Heart left ventricle (tissue), 16 donors: ENCODE measurements at regions not wholly inside any gene's neighbourhood (a gene's known extent, or its start where the extent isn't known, plus 50 kb on each side); places are given as distances from the start of the nearest gene placed in this dataset.
A peak's percentile ranks its signal among the peaks of the same experiment; 100 is the strongest.
"Not testable (repeated sequence)": the region's sequence is repeated elsewhere in the genome, so short reads cannot be mapped to it uniquely, and the experiment has no call there.

ENCODE experiments used
- ATAC-seq, 4 donors: fragments of 200-7000 bp; cut with Tn5 transposase; one replicate each; pipeline ENCODE4 v1.9.1; 2020 to 2022; ENCODE audit warnings: moderate library complexity in 4 of 4, mild to moderate bottlenecking in 3 of 4, moderate number of reproducible peaks in 1 of 4
- DNase-seq, 5 donors: peaks; one replicate each; pipeline ENCODE4 v3.0.0-alpha.2; 2020
- H3K27ac ChIP-seq, 12 donors: fragments of 200-600 bp; sonication (generic) in 4 of 12; one replicate each; pipeline versions ENCODE4 v1.5.0 to v1.8.0; 2016 to 2022; ENCODE audit warnings: mild to moderate bottlenecking in 2 of 12
- H3K27me3 ChIP-seq, 9 donors: fragments of 200-600 bp; sonication (generic) in 2 of 9; one replicate each; pipeline versions ENCODE4 v1.5.1 to v1.8.0; 2016 to 2022; ENCODE audit warnings: mild to moderate bottlenecking in 3 of 9
- H3K36me3 ChIP-seq, 9 donors: fragments of 200-600 bp; sonication (generic) in 2 of 9; one replicate each; pipeline versions ENCODE4 v1.5.0 to v1.8.0; 2018 to 2022; ENCODE audit warnings: mild to moderate bottlenecking in 2 of 9
- H3K4me1 ChIP-seq, 12 donors: fragments of 200-600 bp; sonication (generic) in 4 of 12; one replicate each; pipeline versions ENCODE4 v1.5.0 to v1.8.0; 2016 to 2022; ENCODE audit warnings: mild to moderate bottlenecking in 3 of 12
- H3K4me3 ChIP-seq, 12 donors: fragments of 200-600 bp; sonication (generic) in 4 of 12; one replicate each; pipeline versions ENCODE4 v1.5.0 to v1.8.0; 2017 to 2022; ENCODE audit warnings: mild to moderate bottlenecking in 9 of 12, moderate library complexity in 4 of 12
- H3K9me3 ChIP-seq, 12 donors: fragments of 200-600 bp; sonication (generic) in 4 of 12; one replicate each; pipeline versions ENCODE4 v1.5.0 to v1.8.0; 2016 to 2022; ENCODE audit warnings: mild to moderate bottlenecking in 1 of 12
- POLR2A ChIP-seq, 2 donors: fragments of 450-650 bp; IDR thresholded peaks; one replicate each; pipeline ENCODE4 v1.6.1; 2017; ENCODE audit warnings: antibody characterized with exemption in 2 of 2, mild to moderate bottlenecking in 2 of 2, moderate library complexity in 2 of 2
- WGBS, 4 donors: extraction: QIAGEN DNeasy Blood & Tissue Kit in 2 of 4; methylation state at CpG; one replicate each; pipeline versions ENCODE4 v1.1.5 to v1.1.7; 2013 to 2018; 5-methylcytosine and 5-hydroxymethylcytosine counted together
- intact Hi-C, 10 donors: fragments of 100-400 bp; cut with DNase I; formaldehyde crosslinking; loops; one replicate each; pipeline versions ENCODE4 v1.11.1 to v1.14.2; 2022
- TF ChIP-seq, protein P1 (sequence below), 12 donors: fragments of 200-600 bp; sonication (generic) in 4 of 12; IDR thresholded peaks; one replicate each; pipeline versions ENCODE4 v1.5.0 to v1.8.0; 2018 to 2022; ENCODE audit warnings: antibody characterized with exemption in 12 of 12, mild to moderate bottlenecking in 5 of 12
- donor health status: ischemic (EF 13 %, LVEDD 7.1; RV severe dilation, severe dysfunction).
- donor health status: healthy with polysubstance abuse.
- donor health status: DM: no; HTN: yes; CAD: no.
- donor health status: DM: no; HTN: no; CAD: no.
- donor health status: ischemic (EF 25% LVEDD 6.9; RV normal size, moderate dysfunction).
- donor health status: ischemic (EF 25% LVEDD 5.7; RV mildly dilated, moderate dysfunction).
- donor health status: healthy.
- donor health status: DM: yes; HTN: yes; CAD: no.
- donor health status: ischemic (EF 35%, LVEDD 5.7; RV mildly dilated, moderate dysfunction).
- donor health status: nonischemic (EF 11% LVEDD 7.7; RV severe dilation, severe dysfunction).
- donor health status: DM: yes; HTN: yes; CAD: no.
- donor health status: PGD.
- donor health status: ischemic (EF 29% LVEDD 5.4; RV normal size, mild dysfunction).
- donor health status: nonischemic (EF 23%, LVEDD 6.1; RV moderate dilation, normal function).

DNA sequence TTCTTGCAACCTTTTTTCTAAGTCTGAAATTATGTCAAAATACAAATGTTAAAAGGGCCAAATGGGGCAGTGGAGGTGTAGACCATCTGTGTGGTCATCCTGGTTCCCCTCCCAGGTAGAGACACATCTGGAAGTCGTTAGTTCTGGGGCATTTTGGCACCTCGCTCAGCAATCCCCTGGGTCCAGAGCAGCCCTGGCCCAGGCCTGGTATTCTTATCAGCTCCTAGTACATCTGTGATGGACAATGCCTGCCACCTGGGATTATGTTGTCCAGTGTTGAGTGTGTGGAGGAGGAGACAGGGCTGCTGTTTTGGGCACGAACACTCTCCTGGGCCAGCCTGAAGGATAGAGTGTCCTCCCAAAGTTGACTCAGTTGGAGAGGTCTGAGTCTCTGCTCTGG lies 74.8 kb downstream of the GADD45G start:
- intact Hi-C loops: loop anchor here in 4 of 10 donors (5.0 to 10.0 kb wide), 3 partner anchors 55 to 72 kb away; partner anchors contain the start of gene GADD45G (in 3 of the 4)
- 63 to 79% (median 70%) methylated on average over 2 to 3 of the region's 3 CpGs for WGBS, 4 donors

DNA sequence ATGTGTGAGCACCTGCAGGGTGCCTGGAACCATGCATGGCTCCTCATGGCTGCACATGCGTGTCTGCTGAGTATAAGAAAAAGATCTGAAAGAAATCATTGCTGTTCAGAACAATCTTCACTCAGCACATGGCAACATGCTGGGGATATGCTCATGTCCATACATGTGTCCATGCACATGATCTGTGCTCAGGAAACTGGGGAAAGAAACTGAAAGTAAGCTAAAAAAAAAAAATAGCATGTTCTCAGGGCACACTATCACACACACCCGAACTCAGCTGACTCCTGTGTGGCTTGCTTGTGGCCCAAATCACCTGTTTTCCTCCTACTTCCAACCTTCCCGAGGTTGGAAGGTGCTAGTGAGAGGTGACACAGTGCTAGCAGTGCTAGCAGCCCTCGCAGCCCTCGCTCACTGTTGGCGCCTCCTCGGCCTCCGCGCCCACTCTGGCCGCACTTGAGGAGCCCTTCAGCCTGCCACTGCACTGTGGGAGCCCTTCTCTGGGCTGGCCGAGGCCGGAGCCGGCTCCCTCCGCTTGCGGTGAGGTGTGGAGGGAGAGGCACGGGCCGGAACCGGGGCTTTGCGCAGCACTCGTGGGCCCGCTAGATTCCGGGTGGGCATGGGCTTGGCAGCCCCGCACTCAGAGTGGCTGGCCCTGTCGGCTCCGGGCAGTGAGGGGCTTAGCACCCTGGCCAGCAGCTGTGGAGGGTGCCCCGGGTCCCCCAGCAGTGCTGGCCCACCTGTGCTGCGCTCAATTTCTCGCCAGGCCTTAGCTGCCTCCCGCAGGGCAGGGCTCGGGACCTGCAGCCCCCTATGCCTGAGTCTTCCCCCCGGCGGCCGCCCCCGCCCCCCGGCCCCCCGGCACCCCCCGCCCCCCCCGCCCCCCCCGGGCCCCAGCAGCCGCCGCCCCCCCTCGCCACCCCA lies 76.0 kb downstream of the GADD45G start:
- no peak for TF ChIP-seq POLR2A (IDR thresholded peaks at IDR 0.05)
- TF ChIP-seq, protein P1, sequence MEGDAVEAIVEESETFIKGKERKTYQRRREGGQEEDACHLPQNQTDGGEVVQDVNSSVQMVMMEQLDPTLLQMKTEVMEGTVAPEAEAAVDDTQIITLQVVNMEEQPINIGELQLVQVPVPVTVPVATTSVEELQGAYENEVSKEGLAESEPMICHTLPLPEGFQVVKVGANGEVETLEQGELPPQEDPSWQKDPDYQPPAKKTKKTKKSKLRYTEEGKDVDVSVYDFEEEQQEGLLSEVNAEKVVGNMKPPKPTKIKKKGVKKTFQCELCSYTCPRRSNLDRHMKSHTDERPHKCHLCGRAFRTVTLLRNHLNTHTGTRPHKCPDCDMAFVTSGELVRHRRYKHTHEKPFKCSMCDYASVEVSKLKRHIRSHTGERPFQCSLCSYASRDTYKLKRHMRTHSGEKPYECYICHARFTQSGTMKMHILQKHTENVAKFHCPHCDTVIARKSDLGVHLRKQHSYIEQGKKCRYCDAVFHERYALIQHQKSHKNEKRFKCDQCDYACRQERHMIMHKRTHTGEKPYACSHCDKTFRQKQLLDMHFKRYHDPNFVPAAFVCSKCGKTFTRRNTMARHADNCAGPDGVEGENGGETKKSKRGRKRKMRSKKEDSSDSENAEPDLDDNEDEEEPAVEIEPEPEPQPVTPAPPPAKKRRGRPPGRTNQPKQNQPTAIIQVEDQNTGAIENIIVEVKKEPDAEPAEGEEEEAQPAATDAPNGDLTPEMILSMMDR (IDR thresholded peaks at IDR 0.05): no peak
- ATAC-seq (no peak), DNase-seq (no peak)
- no peaks in the 10 kb centered on the region for H3K36me3 ChIP-seq
- no peak overlapping the region for H3K4me3 ChIP-seq
- no peak overlapping the region for H3K27ac ChIP-seq
- intact Hi-C loops: loop anchor here in 2 of 10 donors (5.0 to 10.0 kb wide), 2 partner anchors 191 to 194 kb away; no protein-coding TSS in a partner anchor
- no peaks in the 10 kb centered on the region for H3K27me3 ChIP-seq
- peaks cover 0 to 38% (median 19%) of the 10 kb centered on the region in 12 donors for H3K4me1 ChIP-seq
- 94 to 97% (median 96%) methylated on average over 21 to 36 of the region's 42 CpGs for WGBS, 4 donors
- H3K9me3 ChIP-seq: no peaks in the 10 kb centered on the region

More for the DNA sequence above, 74.8 kb downstream of the GADD45G start:
- ATAC-seq (no peak), DNase-seq (no peak)
- no peak for TF ChIP-seq POLR2A (IDR thresholded peaks at IDR 0.05)
- TF ChIP-seq, protein P1 (IDR thresholded peaks at IDR 0.05): no peak
- H3K27ac ChIP-seq: no peak overlapping the region
- H3K4me1 ChIP-seq: peaks cover 0 to 38% (median 16%) of the 10 kb centered on the region in 12 donors
- no peaks in the 10 kb centered on the region for H3K36me3 ChIP-seq
- no peaks in the 10 kb centered on the region for H3K9me3 ChIP-seq
- no peak overlapping the region for H3K4me3 ChIP-seq
- H3K27me3 ChIP-seq: no peaks in the 10 kb centered on the region

DNA sequence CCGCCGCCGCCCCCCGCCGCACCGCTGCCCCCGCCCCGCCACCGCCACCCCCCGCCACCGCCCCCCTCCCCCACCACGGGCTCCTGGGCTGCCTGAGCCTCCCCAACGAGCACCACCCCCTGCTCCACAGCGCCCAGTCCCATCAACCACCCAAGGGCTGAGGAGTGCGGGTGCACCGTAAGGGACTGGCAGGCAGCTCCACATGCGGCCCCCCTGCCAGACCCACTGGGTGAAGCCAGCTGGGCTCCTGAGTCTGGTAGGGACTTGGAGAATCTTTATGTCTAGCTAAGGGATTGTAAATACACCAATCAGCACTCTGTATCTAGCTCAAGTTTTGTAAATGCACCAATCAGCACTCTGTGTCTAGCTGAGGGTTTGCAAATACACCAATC lies 76.7 kb downstream of the GADD45G start:
- intact Hi-C loops: loop anchor here in 2 of 10 donors (5.0 to 10.0 kb wide), 2 partner anchors 191 to 193 kb away; no protein-coding TSS in a partner anchor
- DNase-seq, H3K36me3 ChIP-seq, H3K9me3 ChIP-seq, H3K4me3 ChIP-seq, H3K27me3 ChIP-seq, H3K27ac ChIP-seq, ATAC-seq: not testable (repeated sequence)
- peaks cover 0 to 38% (median 19%) of the 10 kb centered on the region in 12 donors for H3K4me1 ChIP-seq
- 87 to 100% (median 98%) methylated on average over 4 to 17 of the region's 17 CpGs for WGBS, 4 donors

DNA sequence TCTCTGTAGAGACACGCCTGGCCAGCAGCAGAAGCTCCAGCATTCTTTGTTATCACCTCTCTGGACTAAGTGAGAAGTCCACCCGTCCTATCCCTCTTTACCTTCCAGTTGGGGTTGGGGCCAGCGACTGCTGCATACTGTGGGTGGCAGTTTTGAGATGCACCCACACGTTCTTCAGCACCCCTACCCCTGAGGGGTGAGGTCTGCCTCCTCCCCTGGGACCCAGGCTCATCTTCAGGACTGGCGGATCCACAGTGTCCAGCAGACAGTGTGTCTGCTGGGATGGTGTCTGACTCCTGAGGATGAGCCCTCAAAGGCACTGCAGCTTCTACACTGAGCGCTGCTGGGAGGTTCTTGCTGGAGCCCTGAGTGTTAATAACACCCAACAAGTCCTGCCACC lies 78.8 kb downstream of the GADD45G start:
- H3K27ac ChIP-seq: peak overlapping the region in 1 of 12 donors; percentile 84
- H3K27me3 ChIP-seq: no peaks in the 10 kb centered on the region
- DNase-seq (no peak), ATAC-seq (no peak)
- intact Hi-C loops: loop anchor here in 2 of 10 donors (5.0 to 10.0 kb wide), 2 partner anchors 189 to 191 kb away; no protein-coding TSS in a partner anchor
- WGBS, 4 donors: 85 to 96% (median 92%) methylated on average over 5 to 6 of the region's 6 CpGs
- H3K4me3 ChIP-seq: no peak overlapping the region
- H3K4me1 ChIP-seq: peaks cover 0 to 28% (median 18%) of the 10 kb centered on the region in 12 donors
- TF ChIP-seq POLR2A (IDR thresholded peaks at IDR 0.05): no peak
- no peaks in the 10 kb centered on the region for H3K9me3 ChIP-seq
- H3K36me3 ChIP-seq: no peaks in the 10 kb centered on the region

DNA sequence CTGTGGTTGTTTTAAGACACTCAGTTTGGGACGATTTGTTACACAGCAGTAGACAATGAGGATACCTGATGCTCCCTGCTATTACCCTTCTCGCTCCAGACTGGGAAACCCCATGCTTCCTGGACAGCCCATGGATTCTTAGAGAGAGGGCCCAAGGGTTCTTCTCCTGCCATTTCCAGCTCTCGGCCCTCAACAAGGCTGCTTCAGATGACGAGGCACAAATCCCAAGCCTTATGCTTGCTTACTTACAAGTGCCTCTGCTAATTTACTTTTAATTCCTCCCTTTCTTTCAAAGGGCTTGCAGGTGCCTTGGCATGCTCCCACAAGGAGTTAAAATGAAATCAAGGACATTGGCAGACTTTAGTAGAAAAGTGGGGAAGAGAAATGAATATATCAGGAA lies 79.4 kb downstream of the GADD45G start:
- peak overlapping the region in 11 of 12 donors; percentile 50 to 91 (median 81) for H3K27ac ChIP-seq

More for the DNA sequence above, 79.4 kb downstream of the GADD45G start:
- Histone ChIP-seq H3K36me3 (no peaks in the 10 kb centered on the region), H3K27me3 (no peaks in the 10 kb centered on the region), H3K9me3 (no peaks in the 10 kb centered on the region), H3K4me3 (no peak overlapping the region), H3K4me1 (peaks cover 0 to 28% (median 18%) of the 10 kb centered on the region in 12 donors)
- WGBS, 4 donors: 81 to 94% (median 89%) methylated on average over 4 of the region's 4 CpGs
- ATAC-seq (no peak), DNase-seq (no peak)
- TF ChIP-seq, protein P1 (IDR thresholded peaks at IDR 0.05): no peak
- TF ChIP-seq POLR2A (IDR thresholded peaks at IDR 0.05): no peak
- intact Hi-C loops: loop anchor here in 2 of 10 donors (5.0 to 10.0 kb wide), 2 partner anchors 188 to 191 kb away; no protein-coding TSS in a partner anchor
